ENCODE measurements at regions not wholly inside any gene's neighbourhood (a gene's known extent, or its start where the extent isn't known, plus 50 kb on each side); places are given as distances from the start of the nearest gene placed in this dataset.
"Not testable (repeated sequence)": the region's sequence is repeated elsewhere in the genome, so short reads cannot be mapped to it uniquely, and the experiment has no call there.

DNA sequence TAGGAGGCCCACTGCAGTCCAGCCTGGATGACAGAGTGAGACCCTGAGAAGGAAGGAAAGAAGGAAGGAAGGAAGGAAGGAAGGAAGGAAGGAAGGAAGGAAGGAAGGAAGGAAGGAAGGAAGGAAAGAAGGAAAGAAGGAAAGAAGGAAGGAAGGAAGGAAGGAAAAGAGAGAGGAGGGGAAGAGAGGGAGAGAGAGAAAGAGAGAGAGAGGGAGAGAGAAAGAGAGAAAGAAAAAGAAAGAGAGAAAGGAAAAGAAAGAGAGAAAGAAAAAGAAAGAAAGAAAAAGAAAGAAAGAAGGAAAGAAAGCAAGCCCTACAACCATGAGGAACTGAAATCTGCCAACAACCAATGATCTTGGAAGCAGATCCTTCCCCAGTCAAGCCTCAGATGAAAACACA is 124.9 kb upstream of the BCOR start:
- not testable (repeated sequence) for DNase-seq

GRCh38 chrX:40213092-40213491 is 115.3 kb upstream of the BCOR start:
- DNase-seq = no peak

- DNase-seq = no peak
Measured at GRCh38 chrX:40209951-40210617, 112.3 kb upstream of the BCOR start.

DNA sequence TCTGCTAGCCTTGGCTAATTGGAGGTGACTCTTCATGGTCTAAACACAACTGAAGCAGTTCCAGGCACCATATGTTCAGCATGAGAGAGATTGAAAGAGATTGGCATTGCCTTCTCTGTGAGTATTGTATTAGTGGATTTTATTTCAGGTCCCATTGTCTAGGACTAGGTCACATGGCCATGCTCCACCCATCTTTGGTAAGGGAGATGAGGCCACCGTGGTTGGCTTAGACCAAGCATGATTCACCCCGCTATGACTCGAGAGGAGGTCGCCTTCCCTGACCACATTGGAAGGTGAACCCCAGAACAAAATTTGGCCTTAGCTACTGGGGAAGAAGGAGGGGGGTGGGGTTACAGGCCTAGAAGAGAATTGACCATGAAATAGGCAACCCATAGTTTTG is 109.9 kb upstream of the BCOR start:
- no peak for DNase-seq

DNA sequence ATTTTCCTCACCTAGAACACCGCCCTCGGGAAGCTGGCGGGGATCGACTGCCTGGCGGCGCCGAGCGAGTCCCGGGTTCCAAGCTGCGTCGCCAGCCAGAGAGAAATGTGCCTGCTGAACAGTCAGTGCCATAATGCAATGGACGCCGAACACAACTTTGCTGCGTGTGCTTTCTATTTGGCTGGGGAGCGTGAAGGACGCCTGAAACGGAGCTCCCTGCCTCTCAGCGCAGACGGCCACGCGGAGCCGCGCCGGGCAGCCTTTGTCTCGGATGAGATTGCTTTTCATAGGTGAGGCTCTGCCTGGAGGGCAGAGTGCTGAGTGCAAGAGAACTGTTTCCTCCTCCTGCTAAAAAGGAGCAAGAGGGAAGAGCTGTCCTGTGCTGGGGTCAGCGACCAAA is 107.7 kb upstream of the BCOR start:
- no peak for DNase-seq

GRCh38 chrX:40202456-40202855 is 104.7 kb upstream of the BCOR start:
- peak; percentile 38 for DNase-seq

DNA sequence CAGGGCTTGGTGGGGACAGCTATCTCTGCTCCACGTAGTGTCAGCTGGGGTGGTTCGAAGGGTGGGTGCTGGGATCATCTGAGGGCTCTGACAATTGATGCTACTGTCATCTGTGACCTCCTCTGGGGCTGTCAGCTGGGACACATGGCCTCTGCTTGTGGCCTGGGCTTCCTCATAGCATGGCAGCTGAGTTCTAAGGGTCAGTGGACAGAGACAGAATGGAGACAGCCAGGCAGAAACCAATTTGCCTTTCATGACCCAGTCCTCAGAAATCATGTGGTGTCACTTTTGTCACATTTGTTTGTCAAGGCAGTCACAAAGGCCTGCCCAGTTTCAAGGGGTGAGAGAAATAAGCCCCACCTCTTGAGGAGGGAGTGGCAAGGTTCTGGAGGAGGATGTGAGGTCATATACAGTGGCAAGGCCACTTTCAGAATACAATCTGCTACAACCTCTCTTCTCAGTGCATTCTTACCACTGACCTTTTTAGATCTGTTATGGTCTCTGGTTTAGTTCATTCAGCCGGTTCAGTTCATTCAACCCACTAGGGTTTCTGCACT is 103.6 kb upstream of the BCOR start:
- peak; percentile 64 for DNase-seq

DNA sequence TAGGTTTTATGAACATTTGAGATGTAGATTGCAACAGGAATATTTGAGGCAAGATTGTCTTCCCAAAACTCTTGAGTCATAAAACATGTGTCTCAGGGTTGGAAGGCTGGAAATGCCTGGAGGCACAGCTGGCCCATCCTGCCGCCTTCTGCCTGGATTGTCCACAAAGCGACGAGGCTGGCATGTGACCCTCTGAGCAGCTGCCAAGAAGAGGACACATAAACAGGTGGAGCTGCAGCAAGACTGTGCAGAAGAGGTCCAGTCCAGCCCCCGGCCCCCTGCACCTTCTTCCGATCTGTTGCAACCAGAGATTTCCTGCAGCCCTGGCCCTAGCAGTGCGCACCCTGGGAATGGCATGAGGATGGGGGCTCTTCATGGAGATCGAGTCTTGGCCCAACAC is 101.9 kb upstream of the BCOR start:
- DNase-seq = no peak

- no peak for DNase-seq
Measured at GRCh38 chrX:40197071-40197470, 99.3 kb upstream of the BCOR start.

DNA sequence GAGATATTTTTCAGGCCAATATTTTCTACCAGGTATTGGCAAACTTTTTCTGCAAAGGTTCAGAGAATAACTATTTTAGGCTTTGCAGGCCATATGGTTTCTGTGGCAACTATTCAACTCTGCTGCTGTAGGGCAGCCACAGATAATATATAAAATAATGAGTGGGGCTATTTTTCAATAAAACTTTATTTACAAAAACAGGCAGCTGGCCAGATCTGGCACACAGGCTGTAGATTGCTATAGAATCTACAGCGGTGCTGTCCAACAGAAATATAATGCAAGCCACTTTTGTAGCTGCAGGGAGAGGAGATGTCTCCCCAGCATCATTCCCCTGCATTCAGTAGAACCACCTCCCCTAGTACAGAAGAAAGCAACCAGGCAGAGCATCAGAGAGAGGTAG is 97.6 kb upstream of the BCOR start:
- no peak for DNase-seq

DNA sequence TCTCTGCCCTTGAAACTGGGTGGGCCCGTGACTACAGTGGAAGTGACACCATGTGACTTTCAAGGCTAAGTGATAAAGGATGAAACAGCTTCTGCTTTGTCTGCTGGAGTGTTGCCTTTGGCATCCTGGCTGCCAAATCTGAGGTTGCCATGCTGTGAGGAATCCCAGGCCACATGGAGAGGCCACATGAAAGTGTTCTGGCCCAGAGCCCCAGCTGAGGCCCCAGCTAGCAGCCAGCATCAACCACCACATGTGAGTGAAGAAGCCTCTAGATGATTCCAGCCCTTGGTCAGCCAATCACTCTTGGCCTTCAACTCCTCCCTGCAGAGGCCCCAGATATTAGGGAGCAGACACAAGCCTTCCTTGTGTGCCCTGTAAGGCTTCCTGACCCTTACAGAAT is 94.4 kb upstream of the BCOR start:
- DNase-seq = no peak

DNA sequence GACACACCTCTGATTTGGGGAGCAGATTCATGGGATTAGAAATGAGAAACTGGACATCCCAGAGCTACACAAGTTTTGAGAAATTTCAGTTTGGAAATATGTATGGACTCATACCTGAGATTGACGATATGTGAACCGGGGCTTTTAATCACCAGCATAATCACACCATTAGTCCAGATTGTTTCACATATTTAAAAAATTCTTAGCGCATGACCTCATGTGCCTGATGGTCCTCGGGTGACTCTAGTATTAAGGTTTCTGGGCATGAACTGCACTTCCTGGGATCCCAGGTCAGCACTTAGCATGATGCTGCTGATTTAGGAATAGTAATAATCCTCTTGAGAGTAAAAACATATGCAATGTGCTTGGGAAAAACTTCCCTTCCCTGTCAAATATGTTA is 91.9 kb upstream of the BCOR start:
- DNase-seq = no peak

GRCh38 chrX:40188573-40189417 is 91.0 kb upstream of the BCOR start:
- no peak for DNase-seq

- DNase-seq = no peak
Measured at GRCh38 chrX:40184968-40185367, 87.2 kb upstream of the BCOR start.

- DNase-seq = no peak
Measured at GRCh38 chrX:40182615-40183014, 84.9 kb upstream of the BCOR start.

DNA sequence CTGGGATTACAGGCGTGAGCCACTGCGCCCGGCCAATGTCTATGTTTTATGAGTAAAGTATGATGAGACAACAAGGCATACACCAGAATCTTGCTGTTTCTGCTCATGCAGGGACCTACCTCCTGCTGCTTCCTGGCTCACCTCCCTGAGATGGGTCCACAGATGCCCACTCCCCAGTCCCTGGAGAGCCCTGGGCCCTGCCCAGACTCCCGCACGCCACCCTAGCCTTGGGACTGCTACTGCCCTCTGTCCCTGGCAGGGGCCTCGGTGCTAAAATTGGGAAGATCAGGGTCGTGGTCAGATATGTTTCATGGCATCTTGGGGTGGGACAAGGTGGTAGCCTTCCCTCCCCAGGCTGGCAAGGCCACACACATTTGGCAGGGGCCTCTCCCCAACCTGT is 84.3 kb upstream of the BCOR start:
- DNase-seq = no peak

GRCh38 chrX:40179283-40179682 is 81.5 kb upstream of the BCOR start:
- no peak for DNase-seq

DNA sequence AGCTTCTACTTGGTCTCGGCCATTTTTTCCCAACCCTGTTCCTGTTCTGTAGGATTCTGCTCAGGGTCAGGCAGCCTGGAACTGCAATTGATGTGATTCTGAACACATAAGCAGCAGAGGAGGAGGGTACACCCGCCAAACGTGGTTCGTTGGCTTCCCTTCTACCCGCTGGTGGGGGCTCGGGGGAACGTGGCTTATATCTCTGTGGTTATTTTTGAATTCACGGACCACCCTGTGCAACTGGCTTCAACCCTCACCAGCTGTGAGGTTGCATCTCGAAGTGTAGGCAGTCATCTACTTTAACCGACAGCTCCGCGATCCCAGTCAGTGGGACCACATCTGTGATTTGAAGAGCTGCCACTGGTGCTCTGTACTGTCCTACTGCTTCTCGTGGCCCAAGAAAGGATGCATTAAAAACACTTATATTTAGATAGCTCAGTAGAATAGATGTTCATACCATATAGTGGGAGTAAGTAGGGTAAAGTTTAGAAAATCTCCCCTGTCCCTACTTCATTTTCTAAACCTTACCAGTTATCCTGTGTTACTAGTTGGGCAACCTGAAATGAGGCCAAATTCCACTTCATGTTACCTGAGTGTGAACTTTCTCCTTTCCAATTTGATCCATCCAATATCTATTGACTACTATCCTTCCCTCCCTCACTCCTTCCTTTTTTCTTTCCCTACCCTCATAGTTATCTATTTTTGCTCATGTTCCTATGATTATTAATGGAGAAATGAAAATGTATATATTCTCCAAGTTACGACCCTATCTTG is 80.4 kb upstream of the BCOR start:
- no peak for DNase-seq

DNA sequence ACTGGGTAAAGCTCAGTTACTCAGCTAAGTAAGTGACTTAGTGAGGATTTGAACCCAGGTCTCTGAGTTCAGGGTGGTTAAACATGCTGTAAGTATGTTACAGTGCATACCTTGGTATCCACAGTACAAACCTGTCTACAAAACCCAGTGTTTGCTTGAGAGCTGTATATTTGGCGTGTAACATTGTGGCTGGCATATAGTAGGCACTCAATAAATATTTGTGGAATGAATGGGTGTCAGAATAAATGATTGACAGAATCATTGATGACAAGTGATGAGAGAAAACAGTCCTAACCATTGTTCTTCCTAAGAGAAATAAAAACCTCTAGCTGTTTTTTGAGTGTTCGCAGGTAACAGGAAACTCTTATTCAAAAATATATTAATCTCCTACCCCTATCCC is 79.7 kb upstream of the BCOR start:
- DNase-seq = no peak

DNA sequence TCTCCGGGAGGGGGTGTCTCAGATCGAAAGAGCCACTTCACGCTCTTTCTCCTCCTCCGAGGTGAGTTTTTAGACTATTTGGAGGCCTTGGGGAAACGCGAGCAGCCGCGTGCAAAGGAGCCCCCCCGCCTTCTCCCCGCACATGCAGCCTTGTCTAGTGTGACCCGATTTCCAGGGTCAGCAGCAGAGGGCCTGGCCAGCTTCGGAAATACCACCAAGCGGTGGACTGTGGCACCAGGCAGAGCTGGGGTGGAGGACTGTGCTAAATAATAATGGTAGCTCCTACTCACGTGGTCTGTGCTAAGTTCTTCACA is 79.3 kb upstream of the BCOR start:
- DNase-seq = no peak

DNA sequence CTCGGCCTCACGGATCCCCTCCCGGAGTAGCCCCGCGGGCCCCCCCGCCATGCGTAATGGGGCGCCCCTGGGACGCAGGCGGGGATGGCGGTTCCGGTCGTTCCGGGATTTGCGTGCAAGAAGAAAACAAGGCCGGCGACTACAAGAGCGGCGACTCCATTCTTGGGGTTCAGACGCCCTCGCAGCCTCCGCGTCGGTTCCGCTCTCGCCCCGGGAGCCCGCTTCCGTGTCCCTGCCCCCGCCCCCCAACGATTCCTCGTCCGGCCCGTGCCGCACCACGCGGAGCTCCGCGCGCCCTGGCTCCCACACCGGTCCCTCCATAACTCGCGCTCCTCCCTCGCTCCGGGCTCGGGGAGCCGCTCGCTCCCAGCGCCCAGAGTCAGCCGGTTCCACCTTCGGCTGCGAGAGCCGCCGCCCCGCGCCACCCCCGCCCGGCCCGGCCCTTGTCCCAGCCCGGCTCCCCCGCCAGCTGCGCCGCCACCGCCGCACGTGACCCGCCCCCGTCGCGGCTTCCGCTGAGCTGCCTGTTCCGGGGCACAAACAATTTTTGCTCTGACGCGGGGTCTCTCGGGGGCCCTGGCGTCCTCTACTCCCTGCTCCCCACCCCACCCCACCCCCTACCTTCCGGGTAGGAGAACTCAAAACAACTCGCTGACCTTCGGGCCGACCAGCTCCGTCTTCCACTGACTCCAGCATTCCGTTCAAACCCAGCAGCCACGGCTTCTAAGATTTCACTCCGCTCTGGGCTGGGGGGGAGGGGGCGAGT is 78.8 kb upstream of the BCOR start:
- DNase-seq = peak; percentile 78

- peak; percentile 80 for DNase-seq
Measured at GRCh38 chrX:40175511-40176350, 78.0 kb upstream of the BCOR start.
